Naive thymus-derived CD4-positive, alpha-beta T cell (primary cell): ENCODE measurements at regions not wholly inside any gene's neighbourhood (a gene's known extent, or its start where the extent isn't known, plus 50 kb on each side); places are given as distances from the start of the nearest gene placed in this dataset.

ENCODE experiments used
- ATAC-seq: fragments of 150-1000 bp; cut with Tn5 transposase; 2 replicates; pipeline ENCODE4 v1.10.0; 2021; ENCODE audit warnings: mild to moderate bottlenecking, moderate library complexity
- CTCF ChIA-PET: fragments of 350-600 bp; sonication (Branson Sonifier 250); formaldehyde crosslinking; loops from one replicate; lab custom pipeline; 2021; ENCODE audit warnings: antibody characterized with exemption; lab: Charles Lee
- POLR2A ChIA-PET: fragments of 350-600 bp; sonication (Branson Sonifier 250); formaldehyde crosslinking; loops from one replicate; lab custom pipeline; 2021; ENCODE audit warnings: antibody characterized with exemption, inconsistent platforms; lab: Charles Lee
- DNase-seq, 9 donors: peaks; one replicate each; pipeline versions ENCODE4 v3.0.0 to v3.0.0-alpha.2; 2020 to 2022; ENCODE audit warnings: mixed read lengths in 1 of 9
- H3K27ac ChIP-seq: one replicate; pipeline ENCODE4 v1.7.0; 2013; ENCODE audit warnings: mild to moderate bottlenecking, low read depth, low read length, moderate library complexity
- H3K27me3 ChIP-seq, 2 donors: one replicate each; pipeline ENCODE4 v1.7.0; 2013; ENCODE audit warnings: low read length in 2 of 2, mild to moderate bottlenecking in 2 of 2, moderate library complexity in 2 of 2; ENCODE audit not compliant: control insufficient read depth in 2 of 2, insufficient read depth in 2 of 2
- H3K36me3 ChIP-seq, 3 experiments: 1 replicate in 2 of 3; 2 replicates in 1 of 3; pipeline ENCODE4 v1.7.0; 2013; ENCODE audit warnings: low read length in 3 of 3, mild to moderate bottlenecking in 3 of 3, moderate library complexity in 1 of 3; ENCODE audit not compliant: insufficient read depth in 3 of 3, control insufficient read depth in 2 of 3
- H3K4me1 ChIP-seq, 2 donors: one replicate each; pipeline ENCODE4 v1.7.0; 2013; ENCODE audit warnings: low read length in 2 of 2, mild to moderate bottlenecking in 2 of 2, moderate library complexity in 1 of 2; ENCODE audit not compliant: control insufficient read depth in 2 of 2, insufficient read depth in 2 of 2
- H3K4me3 ChIP-seq: 2 replicates; pipeline ENCODE4 v1.7.0; 2013; ENCODE audit warnings: mild to moderate bottlenecking, low read length
- H3K9me3 ChIP-seq, 3 experiments: 1 replicate in 2 of 3; 2 replicates in 1 of 3; pipeline ENCODE4 v1.7.0; 2013; ENCODE audit warnings: low read length in 3 of 3; ENCODE audit not compliant: control insufficient read depth in 2 of 3
- H3K27ac Mint-ChIP-seq, 9 donors: one replicate each; pipeline ENCODE4 v1.8.0; 2020 to 2022; ENCODE audit warnings: mixed read lengths in 9 of 9, mild to moderate bottlenecking in 8 of 9, moderate library complexity in 5 of 9, inconsistent platforms in 2 of 9
- H3K27me3 Mint-ChIP-seq, 5 donors: one replicate each; pipeline ENCODE4 v1.8.0; 2021 to 2022; ENCODE audit warnings: mixed read lengths in 5 of 5, mild to moderate bottlenecking in 1 of 5
- H3K36me3 Mint-ChIP-seq, 5 donors: one replicate each; pipeline ENCODE4 v1.8.0; 2020 to 2022; ENCODE audit warnings: mixed read lengths in 5 of 5, mild to moderate bottlenecking in 3 of 5, inconsistent platforms in 1 of 5
- H3K4me1 Mint-ChIP-seq, 7 donors: one replicate each; pipeline ENCODE4 v1.8.0; 2020 to 2022; ENCODE audit warnings: mixed read lengths in 7 of 7, mild to moderate bottlenecking in 3 of 7, inconsistent platforms in 1 of 7
- H3K4me3 Mint-ChIP-seq, 10 donors: one replicate each; pipeline ENCODE4 v1.8.0; 2020 to 2022; ENCODE audit warnings: mild to moderate bottlenecking in 10 of 10, mixed read lengths in 10 of 10, moderate library complexity in 6 of 10, inconsistent platforms in 2 of 10
- H3K9me3 Mint-ChIP-seq, 11 donors: one replicate each; pipeline ENCODE4 v1.8.0; 2020 to 2022; ENCODE audit warnings: mixed read lengths in 11 of 11, mild to moderate bottlenecking in 4 of 11, inconsistent platforms in 1 of 11, moderate library complexity in 1 of 11
- intact Hi-C, 2 donors: fragments of 100-400 bp; cut with micrococcal nuclease; formaldehyde crosslinking; loops; one replicate each; pipeline ENCODE4 v1.15.1; 2023

DNA sequence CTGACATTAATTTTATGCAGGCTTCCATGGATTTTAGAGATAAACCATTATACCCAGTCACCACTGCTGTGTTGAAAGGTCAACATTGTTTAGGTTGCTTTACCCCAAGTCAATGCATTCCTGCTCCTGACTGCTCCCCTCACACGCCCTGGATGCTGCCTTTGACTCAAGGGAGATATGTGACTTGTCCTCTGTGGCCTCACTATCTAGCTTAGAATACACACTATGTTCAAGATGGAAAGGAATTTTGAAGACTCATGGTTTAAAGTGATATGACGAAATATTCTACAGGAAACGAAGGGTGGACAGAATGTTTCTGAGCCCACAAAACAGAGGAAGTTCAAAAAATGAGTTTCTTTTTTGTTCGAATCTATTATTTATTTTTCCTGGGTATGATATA is 170.4 kb upstream of the NR5A2 start:
- intact Hi-C loops = no loop called here
- POLR2A ChIA-PET = no interaction called here
- no peaks in the 10 kb centered on the region for H3K4me1 ChIP-seq

GRCh38 chr1:199857516-199857915 is 170.0 kb upstream of the NR5A2 start:
- POLR2A ChIA-PET = no interaction called here
- intact Hi-C loops = no loop called here
- peaks cover 7 to 23% (median 19%) of the 10 kb centered on the region in 5 donors for H3K27me3 Mint-ChIP-seq

More for the DNA sequence above, 170.4 kb upstream of the NR5A2 start:
- H3K36me3 ChIP-seq = no peaks in the 10 kb centered on the region
- Mint-ChIP-seq H3K36me3 (no peaks in the 10 kb centered on the region), H3K27ac (no peak overlapping the region), H3K9me3 (no peaks in the 10 kb centered on the region), H3K4me1 (peaks cover 4 to 10% (median 6%) of the 10 kb centered on the region in 7 donors), H3K27me3 (peaks cover 7 to 23% (median 20%) of the 10 kb centered on the region in 5 donors), H3K4me3 (no peak overlapping the region)
- CTCF ChIA-PET = no interaction called here
- no peaks in the 10 kb centered on the region for H3K9me3 ChIP-seq
- ATAC-seq (peak; percentile 60), DNase-seq (no peak)
- H3K4me3 ChIP-seq = no peak overlapping the region
- no peaks in the 10 kb centered on the region for H3K27me3 ChIP-seq
- no peak overlapping the region for H3K27ac ChIP-seq

GRCh38 chr1:199858171-199858570 is 169.3 kb upstream of the NR5A2 start:
- peaks cover 7 to 25% (median 19%) of the 10 kb centered on the region in 5 donors for H3K27me3 Mint-ChIP-seq
- H3K27ac Mint-ChIP-seq = no peak overlapping the region
- Histone ChIP-seq H3K27me3 (no peaks in the 10 kb centered on the region), H3K27ac (no peak overlapping the region), H3K36me3 (no peaks in the 10 kb centered on the region), H3K4me1 (no peaks in the 10 kb centered on the region), H3K9me3 (no peaks in the 10 kb centered on the region), H3K4me3 (no peak overlapping the region)
- ChIA-PET CTCF (no interaction called here), POLR2A (no interaction called here)
- no peak for ATAC-seq
- no peaks in the 10 kb centered on the region for H3K36me3 Mint-ChIP-seq
- no peak overlapping the region for H3K4me3 Mint-ChIP-seq
- H3K4me1 Mint-ChIP-seq = peaks cover 4 to 10% (median 6%) of the 10 kb centered on the region in 7 donors
- intact Hi-C loops = no loop called here
- no peaks in the 10 kb centered on the region for H3K9me3 Mint-ChIP-seq
- DNase-seq = no peak

More at GRCh38 chr1:199857516-199857915, 170.0 kb upstream of the NR5A2 start:
- ATAC-seq (no peak), DNase-seq (no peak)
- no peak overlapping the region for H3K27ac ChIP-seq
- no peak overlapping the region for H3K4me3 ChIP-seq
- Mint-ChIP-seq H3K4me1 (peaks cover 4 to 10% (median 6%) of the 10 kb centered on the region in 7 donors), H3K36me3 (no peaks in the 10 kb centered on the region), H3K4me3 (no peak overlapping the region), H3K9me3 (no peaks in the 10 kb centered on the region), H3K27ac (no peak overlapping the region)
- no peaks in the 10 kb centered on the region for H3K9me3 ChIP-seq
- H3K27me3 ChIP-seq = no peaks in the 10 kb centered on the region
- CTCF ChIA-PET = no interaction called here
- no peaks in the 10 kb centered on the region for H3K36me3 ChIP-seq
- H3K4me1 ChIP-seq = no peaks in the 10 kb centered on the region

DNA sequence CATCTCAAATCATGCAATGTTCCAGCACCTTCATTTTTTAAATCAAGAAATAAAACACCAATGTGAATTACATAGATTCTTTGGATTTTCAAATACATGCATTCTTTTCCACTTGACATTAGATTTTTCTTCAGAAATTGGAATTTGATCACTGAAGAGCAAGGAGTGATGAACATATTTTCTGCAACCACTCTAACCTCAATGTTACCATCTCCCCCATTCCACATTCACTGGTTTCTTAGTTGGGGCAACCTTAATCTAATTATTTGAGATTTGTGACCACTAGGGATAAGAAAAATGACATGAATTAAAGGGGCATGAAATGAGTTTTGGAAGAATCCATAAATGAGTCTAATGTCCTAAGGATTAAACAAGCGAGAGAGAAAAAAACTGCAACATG is 168.7 kb upstream of the NR5A2 start:
- H3K4me3 Mint-ChIP-seq = no peak overlapping the region
- intact Hi-C loops = no loop called here
- ATAC-seq (no peak), DNase-seq (no peak)
- H3K27ac Mint-ChIP-seq = no peak overlapping the region
- no peaks in the 10 kb centered on the region for H3K27me3 ChIP-seq
- peaks cover 7 to 29% (median 22%) of the 10 kb centered on the region in 5 donors for H3K27me3 Mint-ChIP-seq
- H3K4me3 ChIP-seq = no peak overlapping the region
- no peaks in the 10 kb centered on the region for H3K9me3 Mint-ChIP-seq
- POLR2A ChIA-PET = no interaction called here
- no peaks in the 10 kb centered on the region for H3K36me3 Mint-ChIP-seq
- CTCF ChIA-PET = no interaction called here
- H3K4me1 ChIP-seq = no peaks in the 10 kb centered on the region
- no peaks in the 10 kb centered on the region for H3K9me3 ChIP-seq
- peaks cover 4 to 10% (median 6%) of the 10 kb centered on the region in 7 donors for H3K4me1 Mint-ChIP-seq
- no peaks in the 10 kb centered on the region for H3K36me3 ChIP-seq
- H3K27ac ChIP-seq = no peak overlapping the region

- peak overlapping the region in 3 of 10 donors; percentile 1 to 5 (median 1) for H3K4me3 Mint-ChIP-seq
- Histone ChIP-seq H3K27me3 (no peaks in the 10 kb centered on the region), H3K36me3 (no peaks in the 10 kb centered on the region), H3K27ac (no peak overlapping the region), H3K9me3 (no peaks in the 10 kb centered on the region), H3K4me3 (no peak overlapping the region), H3K4me1 (no peaks in the 10 kb centered on the region)
- H3K27me3 Mint-ChIP-seq = peaks cover 7 to 34% (median 17%) of the 10 kb centered on the region in 5 donors
- peaks cover 4 to 10% (median 6%) of the 10 kb centered on the region in 7 donors for H3K4me1 Mint-ChIP-seq
- ATAC-seq (peak; percentile 84), DNase-seq (peak in 1 of 9 donors; percentile 2)
- H3K9me3 Mint-ChIP-seq = peaks cover 0 to 1% (median 0%) of the 10 kb centered on the region in 11 donors
- intact Hi-C loops = no loop called here
- ChIA-PET CTCF (no interaction called here), POLR2A (no interaction called here)
- H3K36me3 Mint-ChIP-seq = no peaks in the 10 kb centered on the region
- peak overlapping the region in 3 of 9 donors; percentile 3 to 14 (median 11) for H3K27ac Mint-ChIP-seq
These were observed 168.0 kb upstream of the NR5A2 start for GRCh38 chr1:199859491-199859933.

DNA sequence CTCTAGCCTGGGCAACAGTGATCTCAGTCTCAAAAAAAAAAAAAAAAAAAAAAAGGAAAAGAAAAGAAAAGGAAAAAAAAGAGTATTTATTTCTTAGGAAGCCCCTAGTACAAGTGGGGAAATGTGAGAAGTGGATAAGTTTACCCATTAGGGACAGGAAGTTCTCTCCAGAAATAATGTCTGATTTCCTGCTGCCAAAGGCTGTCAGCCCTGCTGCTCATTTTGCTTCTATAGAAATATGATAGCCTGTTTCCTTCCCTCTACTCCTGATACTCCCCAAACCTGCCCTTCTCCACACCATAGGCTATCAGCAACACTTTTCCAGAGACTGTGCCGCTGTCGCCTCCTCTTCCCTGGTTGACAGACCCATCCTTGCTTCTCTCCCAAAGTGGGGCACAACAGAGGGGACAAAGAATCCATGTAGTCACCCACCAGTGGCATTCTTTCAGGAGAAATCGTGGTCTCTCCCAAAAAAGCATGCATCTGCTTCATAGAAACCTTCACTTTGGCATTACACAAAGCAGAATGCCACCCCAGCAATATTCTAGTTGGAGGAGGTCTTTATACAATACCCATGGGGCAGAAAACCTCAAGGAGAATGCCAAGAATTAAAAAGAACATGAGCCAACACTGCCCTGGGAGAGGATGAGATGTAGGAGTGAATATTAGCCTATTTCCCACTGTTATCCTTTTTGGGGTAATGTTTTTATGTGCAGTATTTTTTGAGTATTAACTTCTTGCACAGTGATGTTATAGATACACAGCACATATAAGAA is 166.3 kb upstream of the NR5A2 start:
- Histone ChIP-seq H3K4me1 (no peaks in the 10 kb centered on the region), H3K27me3 (no peaks in the 10 kb centered on the region), H3K9me3 (no peaks in the 10 kb centered on the region), H3K4me3 (no peak overlapping the region), H3K27ac (no peak overlapping the region), H3K36me3 (no peaks in the 10 kb centered on the region)
- ChIA-PET POLR2A (no interaction called here), CTCF (no interaction called here)
- Mint-ChIP-seq H3K4me3 (no peak overlapping the region), H3K27me3 (peaks cover 7 to 38% (median 20%) of the 10 kb centered on the region in 5 donors), H3K27ac (no peak overlapping the region), H3K4me1 (peaks cover 4 to 11% (median 6%) of the 10 kb centered on the region in 7 donors), H3K9me3 (peaks cover 0 to 1% (median 0%) of the 10 kb centered on the region in 11 donors), H3K36me3 (no peaks in the 10 kb centered on the region)
- DNase-seq (no peak), ATAC-seq (no peak)
- intact Hi-C loops = no loop called here
